Breast epithelium (tissue), 3 donors: ENCODE measurements at regions not wholly inside any gene's neighbourhood (a gene's known extent, or its start where the extent isn't known, plus 50 kb on each side); places are given as distances from the start of the nearest gene placed in this dataset.

ENCODE experiments used
- CTCF ChIP-seq, 3 donors: fragments of 450-650 bp; IDR thresholded peaks; one replicate each; pipeline ENCODE4 v1.5.1; 2016 to 2017; ENCODE audit warnings: antibody characterized with exemption in 3 of 3, mild to moderate bottlenecking in 3 of 3, moderate library complexity in 3 of 3
- POLR2A ChIP-seq: fragments of 450-650 bp; IDR thresholded peaks from one replicate; pipeline ENCODE4 v1.6.1; 2016; ENCODE audit warnings: antibody characterized with exemption, mild to moderate bottlenecking, moderate library complexity
- POLR2AphosphoS5 ChIP-seq, 3 donors: sonication (generic); formaldehyde crosslinking; IDR thresholded peaks; one replicate each; pipeline ENCODE4 v1.6.1; 2017; ENCODE audit warnings: antibody characterized with exemption in 3 of 3

GRCh38 chr9:86893811-86894490, 53.4 kb downstream of the GAS1 start:
- TF ChIP-seq CTCF (IDR thresholded peaks at IDR 0.05): no peak
- TF ChIP-seq POLR2A: no peak
- no peak for TF ChIP-seq POLR2AphosphoS5 (IDR thresholded peaks at IDR 0.05)
